SK-N-SH treated with all-trans-retinoic acid at 6 μM for 48 hours (cell line): ENCODE measurements at regions not wholly inside any gene's neighbourhood (a gene's known extent, or its start where the extent isn't known, plus 50 kb on each side); places are given as distances from the start of the nearest gene placed in this dataset.

Experiments
- ATAC-seq: fragments of 200-7000 bp; cut with Tn5 transposase; 3 replicates; pipeline ENCODE4 v1.9.1; 2020; ENCODE audit warnings: mild to moderate bottlenecking, moderate library complexity
- BACH2 ChIP-seq: fragments of 250-450 bp; sonication (Bioruptor Pico); IDR thresholded peaks from 2 replicates; pipeline ENCODE4 v1.9.0; 2021; ENCODE audit warnings: mild to moderate bottlenecking, borderline replicate concordance
- CREB5 ChIP-seq: fragments of 250-450 bp; sonication (Bioruptor Pico); IDR thresholded peaks from 2 replicates; pipeline ENCODE4 v1.5.1; 2020; ENCODE audit warnings: low read depth, mild to moderate bottlenecking, moderate library complexity
- CSDC2 ChIP-seq: fragments of 250-450 bp; sonication (Bioruptor Pico); IDR thresholded peaks from 2 replicates; pipeline ENCODE4 v1.5.0; 2020; ENCODE audit warnings: mild to moderate bottlenecking, moderate library complexity
- ESRRG ChIP-seq: fragments of 250-450 bp; sonication (Bioruptor Pico); IDR thresholded peaks from 2 replicates; pipeline ENCODE4 v1.6.1; 2021; ENCODE audit warnings: mild to moderate bottlenecking
- GLIS3 ChIP-seq: fragments of 250-450 bp; sonication (Bioruptor Pico); IDR thresholded peaks from 2 replicates; pipeline ENCODE4 v1.5.0; 2020; ENCODE audit warnings: mild to moderate bottlenecking, moderate library complexity
- ISL1 ChIP-seq: fragments of 250-450 bp; sonication (Bioruptor Pico); IDR thresholded peaks from 2 replicates; pipeline ENCODE4 v2.1.2; 2022; ENCODE audit warnings: mild to moderate bottlenecking, moderate library complexity
- OSR1 ChIP-seq: fragments of 250-450 bp; sonication (Bioruptor Pico); IDR thresholded peaks from 2 replicates; pipeline ENCODE4 v1.8.0; 2022; ENCODE audit warnings: moderate library complexity, mild to moderate bottlenecking, inconsistent platforms
- PATZ1 ChIP-seq: fragments of 250-450 bp; sonication (Bioruptor Pico); IDR thresholded peaks from 2 replicates; pipeline ENCODE4 v1.8.0; 2020; ENCODE audit warnings: mild to moderate bottlenecking, moderate library complexity, borderline replicate concordance
- POU6F1 ChIP-seq: fragments of 250-450 bp; sonication (Bioruptor Pico); IDR thresholded peaks from 2 replicates; pipeline ENCODE4 v1.8.0; 2021; ENCODE audit warnings: low read depth, mild to moderate bottlenecking, moderate library complexity, borderline replicate concordance
- PPARA ChIP-seq: fragments of 250-450 bp; sonication (Bioruptor Pico); IDR thresholded peaks from 2 replicates; pipeline ENCODE4 v1.5.0; 2020; ENCODE audit warnings: mild to moderate bottlenecking, borderline replicate concordance
- RARB ChIP-seq: fragments of 250-450 bp; sonication (Bioruptor Pico); IDR thresholded peaks from 2 replicates; pipeline ENCODE4 v1.8.0; 2021; ENCODE audit warnings: mild to moderate bottlenecking, moderate library complexity
- TCF4 ChIP-seq: fragments of 250-450 bp; sonication (Bioruptor Pico); IDR thresholded peaks from 2 replicates; pipeline ENCODE4 v1.8.0; 2021; ENCODE audit warnings: mild to moderate bottlenecking, moderate library complexity, borderline replicate concordance
- TOX ChIP-seq: fragments of 250-450 bp; sonication (Bioruptor Pico); IDR thresholded peaks from 2 replicates; pipeline ENCODE4 v1.8.0; 2021; ENCODE audit warnings: mild to moderate bottlenecking, moderate library complexity, borderline replicate concordance
- ZC3H10 ChIP-seq: fragments of 250-450 bp; sonication (Bioruptor Pico); IDR thresholded peaks from 2 replicates; pipeline ENCODE4 v1.5.1; 2021; ENCODE audit warnings: mild to moderate bottlenecking, moderate library complexity
- ZFP3 ChIP-seq: fragments of 250-450 bp; sonication (Bioruptor Pico); IDR thresholded peaks from 2 replicates; pipeline ENCODE4 v1.5.0; 2020; ENCODE audit warnings: mild to moderate bottlenecking, moderate library complexity
- ZFP30 ChIP-seq: fragments of 450-650 bp; formaldehyde crosslinking; IDR thresholded peaks from 2 replicates; pipeline ENCODE4 v1.5.0; 2022; ENCODE audit warnings: mild to moderate bottlenecking, moderate library complexity
- ZNF565 ChIP-seq: fragments of 450-650 bp; formaldehyde crosslinking; conservative IDR thresholded peaks from 2 replicates; pipeline ENCODE4 v1.5.0; 2020; ENCODE audit warnings: low read depth, mild to moderate bottlenecking, moderate library complexity
- ZNF8 ChIP-seq: fragments of 450-650 bp; formaldehyde crosslinking; IDR thresholded peaks from 2 replicates; pipeline ENCODE4 v1.5.0; 2020; ENCODE audit warnings: mild to moderate bottlenecking, moderate library complexity
- TF ChIP-seq, protein P1 (sequence below): fragments of 250-450 bp; sonication (Bioruptor Pico); IDR thresholded peaks from 2 replicates; pipeline ENCODE4 v1.5.0; 2020; ENCODE audit warnings: mild to moderate bottlenecking, moderate library complexity

DNA sequence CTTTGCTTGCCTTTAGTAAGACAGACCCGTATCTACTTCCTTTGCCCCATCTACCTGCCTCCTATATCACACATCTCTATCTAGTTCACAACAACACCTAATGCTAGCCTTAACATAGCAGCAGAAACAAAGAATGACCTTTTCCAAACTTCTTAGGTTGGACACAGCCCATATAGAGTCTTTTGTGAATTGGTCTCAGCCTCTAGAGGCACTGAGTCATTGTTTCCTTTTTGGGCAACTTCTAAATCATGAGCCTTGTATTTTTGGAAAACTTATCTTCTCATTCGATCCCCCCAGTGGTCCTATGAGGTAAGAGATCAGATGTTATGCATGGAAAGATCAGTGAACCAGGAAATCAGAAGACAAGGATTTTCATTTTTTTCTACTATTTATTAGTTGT is 679.4 kb upstream of the USP24 start:
- ATAC-seq, result no peak
- no peak for TF ChIP-seq BACH2 (CRISPR knock-in tag)
- TF ChIP-seq TOX (CRISPR knock-in tag), result no peak
- no peak for TF ChIP-seq ESRRG (CRISPR knock-in tag)
- TF ChIP-seq PATZ1 (CRISPR knock-in tag), result no peak
- TF ChIP-seq ZNF565 (CRISPR knock-in tag), result no peak
- TF ChIP-seq CREB5 (CRISPR knock-in tag), result no peak
- no peak for TF ChIP-seq ZNF8 (CRISPR knock-in tag)
- no peak for TF ChIP-seq OSR1 (CRISPR knock-in tag)
- no peak for TF ChIP-seq ZC3H10 (CRISPR knock-in tag)
- TF ChIP-seq, protein P1, sequence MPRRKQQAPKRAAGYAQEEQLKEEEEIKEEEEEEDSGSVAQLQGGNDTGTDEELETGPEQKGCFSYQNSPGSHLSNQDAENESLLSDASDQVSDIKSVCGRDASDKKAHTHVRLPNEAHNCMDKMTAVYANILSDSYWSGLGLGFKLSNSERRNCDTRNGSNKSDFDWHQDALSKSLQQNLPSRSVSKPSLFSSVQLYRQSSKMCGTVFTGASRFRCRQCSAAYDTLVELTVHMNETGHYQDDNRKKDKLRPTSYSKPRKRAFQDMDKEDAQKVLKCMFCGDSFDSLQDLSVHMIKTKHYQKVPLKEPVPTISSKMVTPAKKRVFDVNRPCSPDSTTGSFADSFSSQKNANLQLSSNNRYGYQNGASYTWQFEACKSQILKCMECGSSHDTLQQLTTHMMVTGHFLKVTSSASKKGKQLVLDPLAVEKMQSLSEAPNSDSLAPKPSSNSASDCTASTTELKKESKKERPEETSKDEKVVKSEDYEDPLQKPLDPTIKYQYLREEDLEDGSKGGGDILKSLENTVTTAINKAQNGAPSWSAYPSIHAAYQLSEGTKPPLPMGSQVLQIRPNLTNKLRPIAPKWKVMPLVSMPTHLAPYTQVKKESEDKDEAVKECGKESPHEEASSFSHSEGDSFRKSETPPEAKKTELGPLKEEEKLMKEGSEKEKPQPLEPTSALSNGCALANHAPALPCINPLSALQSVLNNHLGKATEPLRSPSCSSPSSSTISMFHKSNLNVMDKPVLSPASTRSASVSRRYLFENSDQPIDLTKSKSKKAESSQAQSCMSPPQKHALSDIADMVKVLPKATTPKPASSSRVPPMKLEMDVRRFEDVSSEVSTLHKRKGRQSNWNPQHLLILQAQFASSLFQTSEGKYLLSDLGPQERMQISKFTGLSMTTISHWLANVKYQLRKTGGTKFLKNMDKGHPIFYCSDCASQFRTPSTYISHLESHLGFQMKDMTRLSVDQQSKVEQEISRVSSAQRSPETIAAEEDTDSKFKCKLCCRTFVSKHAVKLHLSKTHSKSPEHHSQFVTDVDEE, result no peak
- TF ChIP-seq TCF4 (CRISPR knock-in tag), result no peak
- TF ChIP-seq ZFP30 (CRISPR knock-in tag), result no peak
- TF ChIP-seq ISL1, result no peak
- no peak for TF ChIP-seq CSDC2 (CRISPR knock-in tag)
- no peak for TF ChIP-seq GLIS3

- TF ChIP-seq PPARA (CRISPR knock-in tag), result no peak
- no peak for TF ChIP-seq RARB (CRISPR knock-in tag)
- TF ChIP-seq POU6F1, result no peak
- TF ChIP-seq ZNF8 (CRISPR knock-in tag), result no peak
- no peak for TF ChIP-seq ZFP3
- no peak; the same call in 2 of the 3 replicates for ATAC-seq
Measured at GRCh38 chr1:55893155-55893554, 678.0 kb upstream of the USP24 start.

GRCh38 chr1:55888685-55889317 is 673.6 kb upstream of the USP24 start:
- TF ChIP-seq, protein P1, result no peak
- TF ChIP-seq ZC3H10 (CRISPR knock-in tag) (no peak), TOX (CRISPR knock-in tag) (peak; percentile 11)
- ATAC-seq, result peak; percentile 86
